ENCODE measurements at regions not wholly inside any gene's neighbourhood (a gene's known extent, or its start where the extent isn't known, plus 50 kb on each side); places are given as distances from the start of the nearest gene placed in this dataset.

DNA sequence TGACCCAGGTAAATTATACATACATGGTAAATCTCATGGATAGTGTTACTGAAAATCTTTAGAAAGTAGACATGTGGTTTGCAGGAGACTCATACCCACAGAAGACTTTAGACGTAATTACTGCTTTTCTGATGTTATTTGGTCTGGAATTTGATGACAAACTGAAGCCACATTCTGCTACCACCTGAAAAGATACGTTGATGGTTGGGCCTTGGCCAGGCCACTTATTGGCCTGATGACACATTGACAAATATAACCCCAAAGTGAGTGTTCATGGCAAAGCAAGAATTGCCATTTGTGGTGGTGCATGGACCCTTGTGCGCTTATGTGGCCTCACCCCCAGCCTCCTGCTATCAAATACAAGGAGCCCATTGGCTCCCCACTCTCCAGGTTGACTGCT is 155.6 kb downstream of the METTL4 start:
- Histone ChIP-seq H3K9ac (ENCODE audit: low read depth in 1 of 2, low read length in 2 of 2) (no peak overlapping the region), H3K9me3 (ENCODE audit: control insufficient read depth in 4 of 4, low read length in 3 of 4) (no peaks in the 10 kb centered on the region), H3K4me3 (ENCODE audit: low read depth in 1 of 3, low read length in 3 of 3) (no peak overlapping the region), H3K27ac (ENCODE audit: low read depth in 1 of 2, low read length in 2 of 2) (no peak overlapping the region), H3K27me3 (ENCODE audit: control insufficient read depth in 4 of 4, insufficient read depth in 4 of 4, low read length in 3 of 4) (no peaks in the 10 kb centered on the region), H3K4me1 (ENCODE audit: control insufficient read depth in 4 of 4, insufficient read depth in 4 of 4, low read length in 3 of 4) (peaks cover 0 to 3% (median 0%) of the 10 kb centered on the region in 4 donors), H3K36me3 (ENCODE audit: control insufficient read depth in 4 of 4, insufficient read depth in 3 of 4, low read depth in 1 of 4, low read length in 3 of 4) (no peaks in the 10 kb centered on the region)
- 83% methylated on average over 3 of the region's 3 CpGs for WGBS
- no peak for DNase-seq (ENCODE audit: low spot score)
- TF ChIP-seq, protein P1, sequence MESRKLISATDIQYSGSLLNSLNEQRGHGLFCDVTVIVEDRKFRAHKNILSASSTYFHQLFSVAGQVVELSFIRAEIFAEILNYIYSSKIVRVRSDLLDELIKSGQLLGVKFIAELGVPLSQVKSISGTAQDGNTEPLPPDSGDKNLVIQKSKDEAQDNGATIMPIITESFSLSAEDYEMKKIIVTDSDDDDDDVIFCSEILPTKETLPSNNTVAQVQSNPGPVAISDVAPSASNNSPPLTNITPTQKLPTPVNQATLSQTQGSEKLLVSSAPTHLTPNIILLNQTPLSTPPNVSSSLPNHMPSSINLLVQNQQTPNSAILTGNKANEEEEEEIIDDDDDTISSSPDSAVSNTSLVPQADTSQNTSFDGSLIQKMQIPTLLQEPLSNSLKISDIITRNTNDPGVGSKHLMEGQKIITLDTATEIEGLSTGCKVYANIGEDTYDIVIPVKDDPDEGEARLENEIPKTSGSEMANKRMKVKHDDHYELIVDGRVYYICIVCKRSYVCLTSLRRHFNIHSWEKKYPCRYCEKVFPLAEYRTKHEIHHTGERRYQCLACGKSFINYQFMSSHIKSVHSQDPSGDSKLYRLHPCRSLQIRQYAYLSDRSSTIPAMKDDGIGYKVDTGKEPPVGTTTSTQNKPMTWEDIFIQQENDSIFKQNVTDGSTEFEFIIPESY (IDR thresholded peaks at IDR 0.05), result no peak
- TF ChIP-seq JUND (IDR thresholded peaks at IDR 0.05) (no peak), TAF1 (conservative IDR thresholded peaks at IDR 0.05) (no peak), RXRA (IDR thresholded peaks at IDR 0.05) (no peak), HNF4A (conservative IDR thresholded peaks at IDR 0.05) (no peak), FOXA2 (IDR thresholded peaks at IDR 0.05) (no peak), HNF4G (IDR thresholded peaks at IDR 0.05) (no peak), NR2F2 (IDR thresholded peaks at IDR 0.05) (no peak), FOXA1 (IDR thresholded peaks at IDR 0.05) (no peak), SP1 (IDR thresholded peaks at IDR 0.05) (no peak), RAD21 (IDR thresholded peaks at IDR 0.05) (no peak), GABPA (IDR thresholded peaks at IDR 0.05 in 1 of 2, conservative IDR thresholded peaks at IDR 0.05 in 1 of 2) (no peak), YY1 (IDR thresholded peaks at IDR 0.05) (no peak), EGR1 (IDR thresholded peaks at IDR 0.05; ENCODE audit: low read depth in 2 of 2) (no peak)
- TF ChIP-seq, protein P2, sequence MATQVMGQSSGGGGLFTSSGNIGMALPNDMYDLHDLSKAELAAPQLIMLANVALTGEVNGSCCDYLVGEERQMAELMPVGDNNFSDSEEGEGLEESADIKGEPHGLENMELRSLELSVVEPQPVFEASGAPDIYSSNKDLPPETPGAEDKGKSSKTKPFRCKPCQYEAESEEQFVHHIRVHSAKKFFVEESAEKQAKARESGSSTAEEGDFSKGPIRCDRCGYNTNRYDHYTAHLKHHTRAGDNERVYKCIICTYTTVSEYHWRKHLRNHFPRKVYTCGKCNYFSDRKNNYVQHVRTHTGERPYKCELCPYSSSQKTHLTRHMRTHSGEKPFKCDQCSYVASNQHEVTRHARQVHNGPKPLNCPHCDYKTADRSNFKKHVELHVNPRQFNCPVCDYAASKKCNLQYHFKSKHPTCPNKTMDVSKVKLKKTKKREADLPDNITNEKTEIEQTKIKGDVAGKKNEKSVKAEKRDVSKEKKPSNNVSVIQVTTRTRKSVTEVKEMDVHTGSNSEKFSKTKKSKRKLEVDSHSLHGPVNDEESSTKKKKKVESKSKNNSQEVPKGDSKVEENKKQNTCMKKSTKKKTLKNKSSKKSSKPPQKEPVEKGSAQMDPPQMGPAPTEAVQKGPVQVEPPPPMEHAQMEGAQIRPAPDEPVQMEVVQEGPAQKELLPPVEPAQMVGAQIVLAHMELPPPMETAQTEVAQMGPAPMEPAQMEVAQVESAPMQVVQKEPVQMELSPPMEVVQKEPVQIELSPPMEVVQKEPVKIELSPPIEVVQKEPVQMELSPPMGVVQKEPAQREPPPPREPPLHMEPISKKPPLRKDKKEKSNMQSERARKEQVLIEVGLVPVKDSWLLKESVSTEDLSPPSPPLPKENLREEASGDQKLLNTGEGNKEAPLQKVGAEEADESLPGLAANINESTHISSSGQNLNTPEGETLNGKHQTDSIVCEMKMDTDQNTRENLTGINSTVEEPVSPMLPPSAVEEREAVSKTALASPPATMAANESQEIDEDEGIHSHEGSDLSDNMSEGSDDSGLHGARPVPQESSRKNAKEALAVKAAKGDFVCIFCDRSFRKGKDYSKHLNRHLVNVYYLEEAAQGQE (IDR thresholded peaks at IDR 0.05), result no peak
- TF ChIP-seq, protein P3, sequence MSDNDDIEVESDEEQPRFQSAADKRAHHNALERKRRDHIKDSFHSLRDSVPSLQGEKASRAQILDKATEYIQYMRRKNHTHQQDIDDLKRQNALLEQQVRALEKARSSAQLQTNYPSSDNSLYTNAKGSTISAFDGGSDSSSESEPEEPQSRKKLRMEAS (IDR thresholded peaks at IDR 0.05), result no peak
- TF ChIP-seq, protein P4, sequence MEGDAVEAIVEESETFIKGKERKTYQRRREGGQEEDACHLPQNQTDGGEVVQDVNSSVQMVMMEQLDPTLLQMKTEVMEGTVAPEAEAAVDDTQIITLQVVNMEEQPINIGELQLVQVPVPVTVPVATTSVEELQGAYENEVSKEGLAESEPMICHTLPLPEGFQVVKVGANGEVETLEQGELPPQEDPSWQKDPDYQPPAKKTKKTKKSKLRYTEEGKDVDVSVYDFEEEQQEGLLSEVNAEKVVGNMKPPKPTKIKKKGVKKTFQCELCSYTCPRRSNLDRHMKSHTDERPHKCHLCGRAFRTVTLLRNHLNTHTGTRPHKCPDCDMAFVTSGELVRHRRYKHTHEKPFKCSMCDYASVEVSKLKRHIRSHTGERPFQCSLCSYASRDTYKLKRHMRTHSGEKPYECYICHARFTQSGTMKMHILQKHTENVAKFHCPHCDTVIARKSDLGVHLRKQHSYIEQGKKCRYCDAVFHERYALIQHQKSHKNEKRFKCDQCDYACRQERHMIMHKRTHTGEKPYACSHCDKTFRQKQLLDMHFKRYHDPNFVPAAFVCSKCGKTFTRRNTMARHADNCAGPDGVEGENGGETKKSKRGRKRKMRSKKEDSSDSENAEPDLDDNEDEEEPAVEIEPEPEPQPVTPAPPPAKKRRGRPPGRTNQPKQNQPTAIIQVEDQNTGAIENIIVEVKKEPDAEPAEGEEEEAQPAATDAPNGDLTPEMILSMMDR (IDR thresholded peaks at IDR 0.05; ENCODE audit: low read depth, low read length, missing input control), result no peak
- TF ChIP-seq, protein P5, sequence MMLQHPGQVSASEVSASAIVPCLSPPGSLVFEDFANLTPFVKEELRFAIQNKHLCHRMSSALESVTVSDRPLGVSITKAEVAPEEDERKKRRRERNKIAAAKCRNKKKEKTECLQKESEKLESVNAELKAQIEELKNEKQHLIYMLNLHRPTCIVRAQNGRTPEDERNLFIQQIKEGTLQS (IDR thresholded peaks at IDR 0.05), result no peak
